A549 (cell line): ENCODE measurements at regions not wholly inside any gene's neighbourhood (a gene's known extent, or its start where the extent isn't known, plus 50 kb on each side); places are given as distances from the start of the nearest gene placed in this dataset.

Experiments
- ATAC-seq, 2 experiments: fragments of 200-7000 bp in 1 of 2; fragments of >200 bp in 1 of 2; cut with Nextera tagmentation in 1 of 2; cut with Tn5 transposase in 1 of 2; 3 replicates each; pipeline versions ENCODE4 v1.8.0 to v1.9.1; 2018 to 2020; ENCODE audit warnings: mild to moderate bottlenecking in 1 of 2, moderate library complexity in 1 of 2
- CTCF ChIA-PET: fragments of 300-600 bp; sonication (Branson Sonifier 250); formaldehyde crosslinking; extraction: SDS; loops from one replicate; lab custom pipeline; 2021; ENCODE audit warnings: antibody characterized with exemption, inconsistent platforms; lab: Yijun Ruan, JAX
- POLR2A ChIA-PET: fragments of 350-600 bp; formaldehyde crosslinking; extraction: SDS; loops from one replicate; lab custom pipeline; 2021; ENCODE audit warnings: antibody characterized with exemption, inconsistent platforms; lab: Yijun Ruan, JAX
- DNase-seq, 2 experiments: peaks; one replicate each; pipeline versions ENCODE4 v3.0.0 to v3.0.0-alpha.2; 2011 to 2016; ENCODE audit warnings: low read depth in 1 of 2, low spot score in 1 of 2
- FAIRE-seq: peaks from 2 replicates; lab custom pipeline; 2011; peaks lifted over from hg19 to GRCh38; lab: Jason Lieb, UNC
- H3K27ac ChIP-seq, 2 experiments: fragments of >200 bp; sonication (Bioruptor Twin); formaldehyde crosslinking; 3 replicates each; pipeline ENCODE4 v1.5.1; 2016 to 2017
- H3K4me1 ChIP-seq: fragments of >200 bp; sonication (Bioruptor Twin); formaldehyde crosslinking; 3 replicates; pipeline ENCODE4 v1.6.1; 2016
- H3K4me2 ChIP-seq: fragments of >200 bp; sonication (Bioruptor Twin); formaldehyde crosslinking; 3 replicates; pipeline ENCODE4 v1.6.1; 2016
- H3K4me3 ChIP-seq: fragments of >200 bp; sonication (Bioruptor Twin); formaldehyde crosslinking; 3 replicates; pipeline ENCODE4 v1.5.1; 2016
- H3K9me3 ChIP-seq: fragments of >200 bp; sonication (Bioruptor Twin); formaldehyde crosslinking; 3 replicates; pipeline ENCODE4 v1.6.1; 2016
- BHLHE40 ChIP-seq: IDR thresholded peaks from 2 replicates; pipeline ENCODE4 v1.6.1; 2012; ENCODE audit warnings: low read depth, low read length, inconsistent platforms
- CEBPB ChIP-seq, 2 experiments: fragments of >200 bp in 1 of 2; sonication (Bioruptor Twin) in 1 of 2; formaldehyde crosslinking in 1 of 2; IDR thresholded peaks; 2 replicates each; pipeline ENCODE4 v1.6.1; 2012 to 2016
- E2F6 ChIP-seq: IDR thresholded peaks from 2 replicates; pipeline ENCODE4 v1.6.1; 2012; ENCODE audit warnings: low read depth, borderline replicate concordance
- EHF ChIP-seq: fragments of 250-450 bp; sonication (Bioruptor Pico); IDR thresholded peaks from 2 replicates; pipeline ENCODE4 v1.5.0; 2020; ENCODE audit warnings: mild to moderate bottlenecking
- EHMT2 ChIP-seq: fragments of 200-600 bp; sonication (generic); IDR thresholded peaks from 2 replicates; pipeline ENCODE4 v1.6.1; 2016; ENCODE audit warnings: antibody characterized with exemption, low read depth, mild to moderate bottlenecking, moderate library complexity
- ELK1 ChIP-seq: fragments of 150-350 bp; IDR thresholded peaks from 2 replicates; pipeline ENCODE4 v1.6.1; 2014; ENCODE audit warnings: low read depth, mild to moderate bottlenecking, low read length
- EP300 ChIP-seq, 2 experiments: fragments of >200 bp; sonication (Bioruptor Twin); formaldehyde crosslinking; IDR thresholded peaks; 2 replicates in 1 of 2; 3 replicates in 1 of 2; pipeline ENCODE4 v1.6.1; 2016 to 2017
- ESRRA ChIP-seq: fragments of 150-350 bp; IDR thresholded peaks from 2 replicates; pipeline ENCODE4 v1.6.1; 2014; ENCODE audit warnings: mild to moderate bottlenecking, low read length, borderline replicate concordance
- HDAC2 ChIP-seq: fragments of 200-600 bp; sonication (generic); IDR thresholded peaks from 2 replicates; pipeline ENCODE4 v1.6.1; 2016
- HES2 ChIP-seq: fragments of >200 bp; sonication (Bioruptor Twin); formaldehyde crosslinking; IDR thresholded peaks from 2 replicates; pipeline ENCODE4 v1.6.1; 2016
- HOXB13 ChIP-seq: fragments of 250-450 bp; sonication (Bioruptor Pico); IDR thresholded peaks from 2 replicates; pipeline ENCODE4 v1.5.0; 2020; ENCODE audit warnings: low read depth, mild to moderate bottlenecking, moderate library complexity
- HOXB5 ChIP-seq: fragments of 250-450 bp; sonication (Bioruptor Pico); IDR thresholded peaks from 2 replicates; pipeline ENCODE4 v1.5.0; 2020; ENCODE audit warnings: mild to moderate bottlenecking, moderate library complexity
- KDM1A ChIP-seq: fragments of 200-600 bp; sonication (generic); IDR thresholded peaks from 2 replicates; pipeline ENCODE4 v1.6.1; 2016; ENCODE audit warnings: low read depth, mild to moderate bottlenecking
- KDM5A ChIP-seq: fragments of 200-600 bp; sonication (generic); IDR thresholded peaks from 2 replicates; pipeline ENCODE4 v1.6.1; 2016; ENCODE audit warnings: antibody characterized with exemption, mild to moderate bottlenecking
- NFE2L2 ChIP-seq: fragments of 150-350 bp; conservative IDR thresholded peaks from 2 replicates; pipeline ENCODE4 v1.6.1; 2014; ENCODE audit warnings: low read length
- POLR2AphosphoS2 ChIP-seq: conservative IDR thresholded peaks from 2 replicates; pipeline ENCODE4 v1.6.1; 2012; ENCODE audit warnings: low read length, improper control_type of control experiment, inconsistent platforms
- RAD21 ChIP-seq, 2 experiments: fragments of >200 bp in 1 of 2; sonication (Bioruptor Twin) in 1 of 2; formaldehyde crosslinking in 1 of 2; IDR thresholded peaks in 1 of 2; conservative IDR thresholded peaks in 1 of 2; 2 replicates in 1 of 2; 3 replicates in 1 of 2; pipeline ENCODE4 v1.6.1; 2012 to 2018; ENCODE audit warnings: inconsistent platforms in 1 of 2
- RARB ChIP-seq: fragments of 250-450 bp; sonication (Bioruptor Pico); IDR thresholded peaks from 2 replicates; pipeline ENCODE4 v1.8.0; 2021; ENCODE audit warnings: mild to moderate bottlenecking, moderate library complexity
- RFX5 ChIP-seq: fragments of 450-650 bp; IDR thresholded peaks from 2 replicates; pipeline ENCODE4 v1.7.1; 2014; ENCODE audit warnings: antibody characterized with exemption, mild to moderate bottlenecking, moderate library complexity
- WGBS: methylation state at CpG from one replicate; pipeline ENCODE4 v1.1.6; 2017; ENCODE audit errors: missing lambda C conversion rate; 5-methylcytosine and 5-hydroxymethylcytosine counted together

GRCh38 chr5:142506756-142507155, 179.1 kb downstream of the FGF1 start:
- TF ChIP-seq POLR2AphosphoS2 (no peak), RFX5 (no peak), E2F6 (no peak), KDM5A (no peak), EP300 (IDR thresholded peaks at IDR 0.05) (no peak), ESRRA (no peak), NFE2L2 (no peak), HOXB13 (no peak)
- TF ChIP-seq, all 56 proteins: peak for 0
- Histone ChIP-seq H3K9me3 (no peaks in the 10 kb centered on the region), H3K4me1 (peaks cover 31% of the 10 kb centered on the region), H3K4me2 (peak overlapping the region; percentile 61; the same call in 1 of the 3 replicates), H3K27ac (0 out of 6 replicates have a peak overlapping the region, but pooled peaks of 1 of the 2 experiments have one; percentile 23), H3K4me3 (no peak overlapping the region)
- no peak for FAIRE-seq
- ChIA-PET POLR2A (no interaction called here), CTCF (interaction anchor here (1.0 to 3.8 kb wide), 3 partner anchors 42 to 354 kb away, joined by 3 to 14 read pairs (median 3); no protein-coding TSS in a partner anchor)
- peak in 1 of 2 experiments; percentile 27; a peak in 1 of 6 replicates for ATAC-seq
- 60% methylated on average over 4 of the region's 4 CpGs for WGBS
- no peak for DNase-seq

GRCh38 chr5:142506046-142506445, 179.8 kb downstream of the FGF1 start:
- ATAC-seq (peak in 1 of 2 experiments; percentile 34; a peak in 1 of 6 replicates), FAIRE-seq (no peak)
- Histone ChIP-seq H3K27ac (no peak overlapping the region), H3K4me1 (peaks cover 31% of the 10 kb centered on the region)
- CTCF ChIA-PET = interaction anchor here (1.0 kb wide), 1 partner anchor 354 kb away, joined by 3 read pairs; no protein-coding TSS in a partner anchor
- TF ChIP-seq ESRRA (no peak), EP300 (IDR thresholded peaks at IDR 0.05) (no peak), EHMT2 (no peak), HES2 (no peak), CEBPB (IDR thresholded peaks at IDR 0.05) (no peak), RARB (CRISPR knock-in tag) (no peak), HOXB5 (CRISPR knock-in tag) (no peak), E2F6 (no peak), ELK1 (no peak), EHF (no peak), HDAC2 (no peak)
- TF ChIP-seq, all 56 proteins: peak for 0
- Histone ChIP-seq H3K9me3 (no peaks in the 10 kb centered on the region), H3K4me2 (peak overlapping the region; percentile 7; the same call in 2 of the 3 replicates), H3K4me3 (no peak overlapping the region)
- POLR2A ChIA-PET = no interaction called here
- WGBS = 79% methylated on average over 1 of the region's 1 CpG
- no peak for DNase-seq

GRCh38 chr5:142501890-142502289, 177.1 kb upstream of the SPRY4 start:
- ATAC-seq = no peak
- no peak for DNase-seq
- H3K9me3 ChIP-seq = no peaks in the 10 kb centered on the region
- H3K4me2 ChIP-seq = no peak overlapping the region
- no peak overlapping the region for H3K4me3 ChIP-seq
- FAIRE-seq = no peak
- peaks cover 26% of the 10 kb centered on the region for H3K4me1 ChIP-seq
- TF ChIP-seq NFE2L2 (no peak), BHLHE40 (no peak), KDM1A (no peak), ESRRA (no peak), E2F6 (no peak), RAD21 (conservative IDR thresholded peaks at IDR 0.05 in 1 of 2, IDR thresholded peaks at IDR 0.05 in 1 of 2) (no peak)
- TF ChIP-seq, all 56 proteins: peak for 0
- H3K27ac ChIP-seq = no peak overlapping the region
- POLR2A ChIA-PET = no interaction called here
- WGBS = 70% methylated on average over 3 of the region's 3 CpGs
- CTCF ChIA-PET = no interaction called here
